IMR-90 (cell line): ENCODE measurements at regions not wholly inside any gene's neighbourhood (a gene's known extent, or its start where the extent isn't known, plus 50 kb on each side); places are given as distances from the start of the nearest gene placed in this dataset.

ENCODE experiments used
- ATAC-seq: fragments of 200-7000 bp; cut with Tn5 transposase; 2 replicates; pipeline ENCODE4 v1.9.1; 2020; ENCODE audit warnings: low read depth, mild to moderate bottlenecking, moderate library complexity
- BruUV-seq: library from RNA; stranded (reverse); fragments of 400-500 nt; replicated peaks from 2 replicates; lab custom pipeline; 2021; lab: Mats Ljungman, UMichigan
- CTCF ChIA-PET: fragments of 300-600 bp; formaldehyde crosslinking; extraction: SDS; loops from one replicate; lab custom pipeline; 2021; ENCODE audit warnings: antibody characterized with exemption; lab: Yijun Ruan, JAX
- POLR2A ChIA-PET: fragments of 300-600 bp; sonication (Branson Sonifier 250); formaldehyde crosslinking; loops from one replicate; lab custom pipeline; 2022; ENCODE audit warnings: antibody characterized with exemption; ENCODE audit not compliant: unreplicated experiment; lab: Charles Lee
- DNase-seq: peaks from one replicate; pipeline ENCODE4 v3.0.0; 2013
- H2AFZ ChIP-seq: replicated peaks from 2 replicates; pipeline ENCODE3; 2013; ENCODE audit warnings: low read length, mild to moderate bottlenecking; ENCODE audit not compliant: poor library complexity
- H2AK5ac ChIP-seq: 2 replicates; pipeline ENCODE4 v1.6.1; 2013; ENCODE audit warnings: low read depth, low read length, inconsistent platforms
- H2AK9ac ChIP-seq: replicated peaks from 2 replicates; pipeline ENCODE3; 2013; ENCODE audit warnings: mild to moderate bottlenecking, low read depth, low read length, moderate library complexity; ENCODE audit not compliant: poor library complexity
- H2BK120ac ChIP-seq: 2 replicates; pipeline ENCODE4 v1.6.1; 2013; ENCODE audit warnings: low read depth, low read length, inconsistent platforms
- H2BK15ac ChIP-seq: 3 replicates; pipeline ENCODE4 v1.6.1; 2013; ENCODE audit warnings: low read depth, low read length, inconsistent platforms
- H2BK20ac ChIP-seq: 2 replicates; pipeline ENCODE4 v1.6.1; 2013; ENCODE audit warnings: low read depth, mild to moderate bottlenecking, inconsistent platforms, low read length, moderate library complexity
- H2BK5ac ChIP-seq: 2 replicates; pipeline ENCODE4 v1.6.1; 2013; ENCODE audit warnings: mild to moderate bottlenecking, low read depth, low read length, inconsistent platforms; ENCODE audit not compliant: poor library complexity, severe bottlenecking
- H3K14ac ChIP-seq: replicated peaks from 2 replicates; pipeline ENCODE4 v1.6.1; 2013; ENCODE audit warnings: low read depth, low read length, inconsistent platforms
- H3K18ac ChIP-seq: 2 replicates; pipeline ENCODE4 v1.6.1; 2013; ENCODE audit warnings: low read depth, low read length, control low read depth
- H3K23ac ChIP-seq: 2 replicates; pipeline ENCODE4 v1.6.1; 2013; ENCODE audit warnings: low read depth, low read length, inconsistent platforms
- H3K27ac ChIP-seq: 2 replicates; pipeline ENCODE4 v1.5.1; 2013; ENCODE audit warnings: mild to moderate bottlenecking, control low read depth, low read length; ENCODE audit not compliant: insufficient read depth
- H3K27me3 ChIP-seq: 2 replicates; pipeline ENCODE4 v1.6.1; 2013; ENCODE audit warnings: low read length; ENCODE audit not compliant: control insufficient read depth, insufficient read depth
- H3K36me3 ChIP-seq: 2 replicates; pipeline ENCODE4 v1.6.1; 2013; ENCODE audit warnings: low read length, mixed read lengths; ENCODE audit not compliant: control insufficient read depth, insufficient read depth
- H3K4ac ChIP-seq: 2 replicates; pipeline ENCODE4 v1.6.1; 2013; ENCODE audit warnings: low read depth, low read length, inconsistent platforms
- H3K4me1 ChIP-seq: 2 replicates; pipeline ENCODE4 v1.6.1; 2013; ENCODE audit warnings: low read length, mixed read lengths; ENCODE audit not compliant: control insufficient read depth, insufficient read depth
- H3K4me2 ChIP-seq: 2 replicates; pipeline ENCODE4 v1.6.1; 2013; ENCODE audit warnings: low read depth, mild to moderate bottlenecking, control low read depth, low read length, moderate library complexity
- H3K4me3 ChIP-seq: 2 replicates; pipeline ENCODE4 v1.5.1; 2013; ENCODE audit warnings: low read depth, mild to moderate bottlenecking, control low read depth, low read length, moderate library complexity; ENCODE audit not compliant: insufficient read depth
- H3K56ac ChIP-seq: 2 replicates; pipeline ENCODE4 v1.6.1; 2013; ENCODE audit warnings: low read length, inconsistent platforms; ENCODE audit not compliant: insufficient read depth; ENCODE audit errors: extremely low read depth
- H3K79me1 ChIP-seq, 2 experiments: 2 replicates each; pipeline ENCODE4 v1.6.1; 2013; ENCODE audit warnings: low read length in 2 of 2, inconsistent platforms in 1 of 2, low read depth in 1 of 2
- H3K9ac ChIP-seq: 2 replicates; pipeline ENCODE4 v1.6.1; 2013; ENCODE audit warnings: low read depth, low read length, control low read depth
- H3K9me1 ChIP-seq: 2 replicates; pipeline ENCODE4 v1.6.1; 2013; ENCODE audit warnings: low read length, inconsistent platforms; ENCODE audit not compliant: insufficient read depth
- H3K9me3 ChIP-seq: 2 replicates; pipeline ENCODE4 v1.6.1; 2013; ENCODE audit warnings: low read length; ENCODE audit not compliant: control insufficient read depth, insufficient read depth
- H4K20me1 ChIP-seq: 2 replicates; pipeline ENCODE4 v1.6.1; 2013; ENCODE audit warnings: low read length, inconsistent platforms; ENCODE audit not compliant: insufficient read depth
- H4K5ac ChIP-seq: 2 replicates; pipeline ENCODE4 v1.6.1; 2013; ENCODE audit warnings: mild to moderate bottlenecking, low read depth, low read length, control low read depth
- H4K8ac ChIP-seq, 2 experiments: 2 replicates each; pipeline ENCODE4 v1.6.1; 2013; ENCODE audit warnings: low read depth in 2 of 2, low read length in 2 of 2, control low read depth in 1 of 2, inconsistent platforms in 1 of 2
- H4K91ac ChIP-seq: 2 replicates; pipeline ENCODE4 v1.6.1; 2013; ENCODE audit warnings: low read depth, low read length, inconsistent platforms; ENCODE audit not compliant: insufficient read depth
- BHLHE40 ChIP-seq: fragments of 150-350 bp; IDR thresholded peaks from 2 replicates; pipeline ENCODE4 v1.6.1; 2016; ENCODE audit warnings: mild to moderate bottlenecking, low read depth, low read length
- CEBPB ChIP-seq: IDR thresholded peaks from 2 replicates; pipeline ENCODE4 v1.6.1; 2012; ENCODE audit warnings: low read depth, low read length, improper control_type of control experiment
- CHD1 ChIP-seq: IDR thresholded peaks from 2 replicates; pipeline ENCODE4 v1.6.1; 2012; ENCODE audit warnings: low read depth, low read length, improper control_type of control experiment
- CTCF ChIP-seq: conservative IDR thresholded peaks from 2 replicates; pipeline ENCODE4 v1.5.1; 2012; ENCODE audit warnings: mild to moderate bottlenecking, low read depth, low read length, improper control_type of control experiment
- ELK1 ChIP-seq: fragments of 150-350 bp; IDR thresholded peaks from 2 replicates; pipeline ENCODE4 v1.6.1; 2016; ENCODE audit warnings: low read depth, mild to moderate bottlenecking, low read length, moderate library complexity, borderline replicate concordance
- FOS ChIP-seq: fragments of 150-350 bp; IDR thresholded peaks from 2 replicates; pipeline ENCODE4 v1.6.1; 2016; ENCODE audit warnings: low read depth, low read length
- MAFK ChIP-seq: IDR thresholded peaks from 2 replicates; pipeline ENCODE4 v1.6.1; 2012; ENCODE audit warnings: low read depth, low read length, improper control_type of control experiment
- MAZ ChIP-seq: IDR thresholded peaks from 2 replicates; pipeline ENCODE4 v1.6.1; 2012; ENCODE audit warnings: low read depth, mild to moderate bottlenecking, low read length, improper control_type of control experiment, moderate library complexity, borderline replicate concordance
- MXI1 ChIP-seq: IDR thresholded peaks from 2 replicates; pipeline ENCODE4 v1.6.1; 2012; ENCODE audit warnings: low read depth, mild to moderate bottlenecking, low read length, moderate library complexity, borderline replicate concordance
- NFE2L2 ChIP-seq: fragments of 150-350 bp; IDR thresholded peaks from 2 replicates; pipeline ENCODE4 v1.6.1; 2016; ENCODE audit warnings: low read depth, mild to moderate bottlenecking, low read length
- POLR2A ChIP-seq: IDR thresholded peaks from 2 replicates; pipeline ENCODE4 v1.6.1; 2012; ENCODE audit warnings: mild to moderate bottlenecking, low read depth, low read length
- RAD21 ChIP-seq: IDR thresholded peaks from 2 replicates; pipeline ENCODE4 v1.6.1; 2012; ENCODE audit warnings: low read length, improper control_type of control experiment
- RCOR1 ChIP-seq: IDR thresholded peaks from 2 replicates; pipeline ENCODE4 v1.6.1; 2012; ENCODE audit warnings: mild to moderate bottlenecking, low read length, improper control_type of control experiment; ENCODE audit not compliant: insufficient replicate concordance
- RFX5 ChIP-seq: IDR thresholded peaks from 2 replicates; pipeline ENCODE4 v1.8.0; 2012; ENCODE audit warnings: low read depth, mild to moderate bottlenecking, low read length, moderate library complexity
- SMC3 ChIP-seq: fragments of 150-350 bp; IDR thresholded peaks from 2 replicates; pipeline ENCODE4 v1.6.1; 2016; ENCODE audit warnings: low read depth, mild to moderate bottlenecking, antibody characterized with exemption, low read length, moderate library complexity
- WGBS, 2 experiments: methylation state at CpG; one replicate each; pipeline versions ENCODE4 v1.1.5 to v1.1.7; 2013; ENCODE audit warnings: missing lambda C conversion rate in 2 of 2; ENCODE audit not compliant: insufficient read length in 1 of 2; ENCODE audit errors: extremely low coverage in 2 of 2; 5-methylcytosine and 5-hydroxymethylcytosine counted together
- dilution Hi-C: fragments of 300-500 bp; cut with HindIII; formaldehyde crosslinking; loops from one replicate; pipeline ENCODE4 v1.14.3; 2018; ENCODE audit warnings: low sequenced_read_pairs; ENCODE audit not compliant: unreplicated experiment
- in situ Hi-C: fragments of 300-500 bp; cut with MboI; formaldehyde crosslinking; loops from 3 replicates; pipeline ENCODE4 v1.14.3; 2019; ENCODE audit warnings: low sequenced_read_pairs, inconsistent platforms, mixed read lengths
- intact Hi-C: fragments of 100-400 bp; cut with micrococcal nuclease; formaldehyde crosslinking; loops from 2 replicates; pipeline ENCODE4 v1.10.0; 2022
- TF ChIP-seq, protein P1 (sequence below): fragments of 150-350 bp; IDR thresholded peaks from 2 replicates; pipeline ENCODE4 v1.6.1; 2017; ENCODE audit warnings: mild to moderate bottlenecking, antibody characterized with exemption, low read length, low read depth

DNA sequence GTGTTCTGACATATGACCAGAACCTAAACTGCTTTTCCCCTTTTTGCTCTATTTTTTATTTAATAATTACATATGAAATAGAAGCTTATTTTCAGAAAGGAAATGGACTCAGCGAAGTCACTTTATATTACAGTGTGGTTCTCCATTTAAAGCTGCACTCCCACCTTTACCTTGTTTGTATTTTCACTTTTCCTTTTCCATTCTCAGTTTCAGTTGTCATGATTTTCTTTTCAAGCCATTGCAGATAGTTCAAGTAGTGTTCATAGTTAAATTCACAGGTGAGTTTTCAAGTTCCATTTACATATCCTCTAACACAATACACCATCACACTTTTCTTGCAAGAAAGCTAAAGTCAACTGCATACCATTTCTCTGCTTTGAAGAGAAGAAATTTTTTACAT is 400.2 kb downstream of the HACE1 start:
- no peak for ATAC-seq
- POLR2A ChIA-PET = no interaction called here

More for the DNA sequence above, 400.2 kb downstream of the HACE1 start:
- no peaks in the 10 kb centered on the region for H3K9me1 ChIP-seq
- H4K8ac ChIP-seq = no peak overlapping the region
- H3K36me3 ChIP-seq = no peaks in the 10 kb centered on the region
- no peak overlapping the region for H4K5ac ChIP-seq
- no peak overlapping the region for H2BK5ac ChIP-seq
- no peak overlapping the region for H3K4me3 ChIP-seq
- no peaks in the 10 kb centered on the region for H3K79me1 ChIP-seq
- no peak overlapping the region for H3K27ac ChIP-seq
- no peak overlapping the region for H2AFZ ChIP-seq
- H2BK20ac ChIP-seq = no peak overlapping the region
- no TSS peak for BruUV-seq
- H2BK15ac ChIP-seq = no peak overlapping the region
- H4K20me1 ChIP-seq = no peaks in the 10 kb centered on the region
- H3K4me1 ChIP-seq = no peaks in the 10 kb centered on the region
- no peak overlapping the region for H3K9ac ChIP-seq
- no CpG with 5 or more reads among the region's 1 CpG for WGBS, 2 experiments
- no peak overlapping the region for H2AK9ac ChIP-seq
- H3K27me3 ChIP-seq = no peaks in the 10 kb centered on the region
- no peak overlapping the region for H3K14ac ChIP-seq
- no peak overlapping the region for H4K91ac ChIP-seq
- no peak for DNase-seq
- no peak for TF ChIP-seq ELK1
- TF ChIP-seq RCOR1 = no peak
- TF ChIP-seq, protein P1, sequence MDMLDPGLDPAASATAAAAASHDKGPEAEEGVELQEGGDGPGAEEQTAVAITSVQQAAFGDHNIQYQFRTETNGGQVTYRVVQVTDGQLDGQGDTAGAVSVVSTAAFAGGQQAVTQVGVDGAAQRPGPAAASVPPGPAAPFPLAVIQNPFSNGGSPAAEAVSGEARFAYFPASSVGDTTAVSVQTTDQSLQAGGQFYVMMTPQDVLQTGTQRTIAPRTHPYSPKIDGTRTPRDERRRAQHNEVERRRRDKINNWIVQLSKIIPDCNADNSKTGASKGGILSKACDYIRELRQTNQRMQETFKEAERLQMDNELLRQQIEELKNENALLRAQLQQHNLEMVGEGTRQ = no peak
- no peak for TF ChIP-seq NFE2L2
- no peak for TF ChIP-seq MAFK
- no peak for TF ChIP-seq RFX5
- no peak for TF ChIP-seq BHLHE40
- no peak for TF ChIP-seq FOS
- TF ChIP-seq MXI1 = no peak
- TF ChIP-seq RAD21 = no peak
- no peak for TF ChIP-seq SMC3
- no peak for TF ChIP-seq POLR2A
- TF ChIP-seq CHD1 = no peak
- no peak for TF ChIP-seq CEBPB
- TF ChIP-seq MAZ = no peak
- TF ChIP-seq CTCF = no peak
- no peak overlapping the region for H3K18ac ChIP-seq
- H3K4ac ChIP-seq = no peak overlapping the region
- intact Hi-C loops = no loop called here
- CTCF ChIA-PET = no interaction called here
- no peak overlapping the region for H2AK5ac ChIP-seq
- in situ Hi-C loops = no loop called here
- H3K9me3 ChIP-seq = no peaks in the 10 kb centered on the region
- H3K4me2 ChIP-seq = no peak overlapping the region
- dilution Hi-C loops = no loop called here
- H3K23ac ChIP-seq = no peak overlapping the region
- no peak overlapping the region for H2BK120ac ChIP-seq
- H3K56ac ChIP-seq = no peak overlapping the region
